ENCODE measurements at regions not wholly inside any gene's neighbourhood (a gene's known extent, or its start where the extent isn't known, plus 50 kb on each side); places are given as distances from the start of the nearest gene placed in this dataset.

GRCh38 chr4:106767991-106768390 is 268.1 kb downstream of the DKK2 start:
- no peak for DNase-seq (ENCODE audit: low spot score)

GRCh38 chr4:106766519-106766918 is 269.6 kb downstream of the DKK2 start:
- no peak for DNase-seq (ENCODE audit: low spot score)

- DNase-seq (ENCODE audit: low spot score) = no peak
These were observed 271.3 kb downstream of the DKK2 start for GRCh38 chr4:106764774-106765173.

- peak; percentile 27 for DNase-seq (ENCODE audit: low spot score)
These were observed 273.3 kb downstream of the DKK2 start for GRCh38 chr4:106762666-106763443.

GRCh38 chr4:106753426-106753825 is 282.7 kb downstream of the DKK2 start:
- DNase-seq (ENCODE audit: low spot score) = no peak

- DNase-seq (ENCODE audit: low spot score) = no peak
These were observed 289.7 kb downstream of the DKK2 start for GRCh38 chr4:106746451-106746850.

- no peak for DNase-seq (ENCODE audit: low spot score)
These were observed 298.0 kb downstream of the DKK2 start for GRCh38 chr4:106738121-106738520.

- no peak for DNase-seq (ENCODE audit: low spot score)
These were observed 317.6 kb downstream of the DKK2 start for GRCh38 chr4:106718548-106718947.

- no peak for DNase-seq (ENCODE audit: low spot score)
These were observed 319.0 kb downstream of the DKK2 start for GRCh38 chr4:106717091-106717490.

GRCh38 chr4:106715825-106716224 is 320.3 kb downstream of the DKK2 start:
- no peak for DNase-seq (ENCODE audit: low spot score)

GRCh38 chr4:106708464-106708816 is 327.7 kb downstream of the DKK2 start:
- peak; percentile 1 for DNase-seq (ENCODE audit: low spot score)

- peak; percentile 16 for DNase-seq (ENCODE audit: low spot score)
These were observed 328.2 kb downstream of the DKK2 start for GRCh38 chr4:106707776-106708463.

- no peak for DNase-seq (ENCODE audit: low spot score)
These were observed 331.8 kb downstream of the DKK2 start for GRCh38 chr4:106704253-106704870.

GRCh38 chr4:106700321-106700720 is 331.7 kb upstream of the GIMD1 start:
- DNase-seq (ENCODE audit: low spot score) = no peak

GRCh38 chr4:106698621-106699195 is 330.1 kb upstream of the GIMD1 start:
- no peak for DNase-seq (ENCODE audit: low spot score)

GRCh38 chr4:106695501-106696262 is 327.1 kb upstream of the GIMD1 start:
- DNase-seq (ENCODE audit: low spot score) = no peak

- DNase-seq (ENCODE audit: low spot score) = no peak
These were observed 325.7 kb upstream of the GIMD1 start for GRCh38 chr4:106694232-106694631.

- no peak for DNase-seq (ENCODE audit: low spot score)
These were observed 323.2 kb upstream of the GIMD1 start for GRCh38 chr4:106691749-106692148.

GRCh38 chr4:106690487-106690886 is 321.9 kb upstream of the GIMD1 start:
- no peak for DNase-seq (ENCODE audit: low spot score)

GRCh38 chr4:106687026-106687425 is 318.4 kb upstream of the GIMD1 start:
- no peak for DNase-seq (ENCODE audit: low spot score)

GRCh38 chr4:106681381-106681921 is 312.9 kb upstream of the GIMD1 start:
- no peak for DNase-seq (ENCODE audit: low spot score)

Measured in umbilical cord (tissue), 1 donor.